Stimulated activated CD4-positive, alpha-beta T cell treated with anti-CD3 and anti-CD28 coated beads, Interleukin-4, amount 100 ng/mL, for 24 hours (primary cell): ENCODE measurements at regions not wholly inside any gene's neighbourhood (a gene's known extent, or its start where the extent isn't known, plus 50 kb on each side); places are given as distances from the start of the nearest gene placed in this dataset.

Source experiments
- DNase-seq: peaks from one replicate; pipeline ENCODE4 v3.0.0-alpha.2; 2020

DNA sequence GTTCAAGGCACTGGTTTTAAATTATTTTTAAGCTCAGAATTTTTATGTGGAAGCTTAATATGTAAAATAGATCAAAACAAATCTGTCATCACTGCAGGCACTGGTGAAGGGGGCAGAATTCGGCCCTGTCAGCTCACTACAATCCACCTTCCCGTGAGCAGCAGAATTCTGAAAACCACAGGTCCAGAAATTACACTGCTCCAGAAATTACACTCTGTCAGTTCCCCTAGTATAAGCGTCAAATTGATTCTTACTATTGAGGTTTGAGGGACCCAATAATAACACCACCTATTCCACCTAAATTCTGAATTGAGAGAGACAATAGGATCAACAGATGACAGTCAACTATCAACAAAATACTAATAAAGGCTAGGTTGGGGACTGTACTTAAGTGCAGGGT lies 245.5 kb downstream of the PHLDA1 start:
- DNase-seq: no peak

DNA sequence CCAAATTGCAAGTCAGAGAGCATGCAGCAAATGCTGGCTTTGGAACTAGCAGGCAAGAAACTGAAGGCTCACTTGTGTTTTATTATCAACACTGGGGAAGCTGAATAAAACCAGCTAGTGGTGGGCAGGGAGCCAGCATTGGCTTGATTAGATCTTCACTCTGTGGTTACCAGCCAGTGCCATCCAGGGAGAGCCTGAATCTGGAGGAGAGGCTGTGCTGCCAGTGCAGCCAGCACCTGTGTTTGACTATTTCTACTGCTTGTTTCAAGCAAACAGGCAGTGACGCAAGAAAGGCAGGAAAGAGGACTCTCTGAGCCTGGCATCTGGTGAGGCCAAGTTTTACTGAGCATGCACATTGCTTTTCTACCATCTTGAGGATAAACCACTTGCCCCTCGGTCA lies 247.0 kb downstream of the PHLDA1 start:
- DNase-seq: no peak

- no peak for DNase-seq
These were observed 248.3 kb downstream of the PHLDA1 start for GRCh38 chr12:75783093-75783877.

DNA sequence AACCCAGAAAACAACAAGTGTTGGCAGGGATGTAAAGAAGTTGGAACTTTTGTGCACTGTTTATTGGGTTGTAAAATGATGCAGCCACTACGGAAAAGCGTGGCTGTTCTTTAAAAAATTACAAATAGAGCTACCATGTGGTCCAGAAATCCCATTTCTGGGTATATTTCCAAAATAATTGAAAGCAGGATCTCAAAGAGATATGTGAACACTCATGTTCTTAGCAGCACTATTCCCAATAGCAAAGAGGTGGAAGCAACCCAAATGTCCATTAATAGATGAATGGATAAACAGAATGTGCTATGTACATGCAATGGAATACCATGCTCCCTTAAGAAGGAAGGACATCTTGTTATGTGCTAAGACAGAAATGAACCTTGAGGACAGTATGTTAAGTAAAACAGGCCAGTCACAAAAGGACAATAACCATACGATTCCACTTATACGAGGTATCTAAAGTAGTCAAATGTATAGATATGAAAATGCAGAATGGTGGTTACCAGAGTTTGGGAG lies 249.5 kb downstream of the PHLDA1 start:
- DNase-seq: no peak

- DNase-seq: peak; percentile 29
These were observed 250.0 kb downstream of the PHLDA1 start for GRCh38 chr12:75781532-75782046.

GRCh38 chr12:75779891-75780496 lies 251.6 kb downstream of the PHLDA1 start:
- DNase-seq: no peak

GRCh38 chr12:75774261-75775052 lies 257.1 kb downstream of the PHLDA1 start:
- DNase-seq: no peak

DNA sequence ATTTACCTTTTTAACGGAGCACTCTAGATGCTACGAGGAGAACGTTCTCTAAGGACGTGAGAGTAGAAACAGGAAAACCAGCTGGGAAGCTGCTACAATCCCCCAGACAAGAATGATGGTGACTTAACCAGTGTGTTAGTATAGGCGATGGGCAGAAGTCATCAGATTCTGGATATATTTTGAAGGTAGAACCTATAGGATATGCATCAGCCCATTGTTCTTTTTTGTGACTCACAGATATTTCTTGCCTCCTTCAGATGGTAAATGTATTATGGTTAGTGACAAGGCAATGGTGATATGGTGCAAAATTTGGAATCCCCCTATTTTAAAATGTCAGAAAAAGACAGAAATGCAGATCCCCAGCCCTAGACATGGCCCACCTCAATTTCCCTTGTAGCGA lies 258.2 kb downstream of the PHLDA1 start:
- no peak for DNase-seq

DNA sequence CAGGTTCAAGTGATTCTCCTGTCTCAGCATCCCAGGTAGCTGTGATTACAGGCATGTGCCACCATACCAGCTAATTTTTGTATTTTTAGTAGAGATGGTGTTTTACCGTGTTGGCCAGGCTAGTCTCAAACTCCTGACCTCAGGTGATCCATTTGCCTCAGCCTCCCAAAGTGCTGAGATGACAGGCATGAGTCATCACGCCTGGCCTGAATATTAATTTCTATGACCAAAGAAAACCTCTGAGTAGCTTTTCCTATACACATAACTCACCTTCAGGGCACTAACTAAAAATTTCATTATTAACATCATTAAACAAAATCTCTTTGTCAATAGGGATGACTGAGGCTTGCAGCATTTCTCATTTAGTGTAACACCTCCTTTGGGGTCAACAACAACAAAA lies 259.6 kb upstream of the KRR1 start:
- no peak for DNase-seq

- no peak for DNase-seq
These were observed 256.5 kb upstream of the KRR1 start for GRCh38 chr12:75767957-75768356.

DNA sequence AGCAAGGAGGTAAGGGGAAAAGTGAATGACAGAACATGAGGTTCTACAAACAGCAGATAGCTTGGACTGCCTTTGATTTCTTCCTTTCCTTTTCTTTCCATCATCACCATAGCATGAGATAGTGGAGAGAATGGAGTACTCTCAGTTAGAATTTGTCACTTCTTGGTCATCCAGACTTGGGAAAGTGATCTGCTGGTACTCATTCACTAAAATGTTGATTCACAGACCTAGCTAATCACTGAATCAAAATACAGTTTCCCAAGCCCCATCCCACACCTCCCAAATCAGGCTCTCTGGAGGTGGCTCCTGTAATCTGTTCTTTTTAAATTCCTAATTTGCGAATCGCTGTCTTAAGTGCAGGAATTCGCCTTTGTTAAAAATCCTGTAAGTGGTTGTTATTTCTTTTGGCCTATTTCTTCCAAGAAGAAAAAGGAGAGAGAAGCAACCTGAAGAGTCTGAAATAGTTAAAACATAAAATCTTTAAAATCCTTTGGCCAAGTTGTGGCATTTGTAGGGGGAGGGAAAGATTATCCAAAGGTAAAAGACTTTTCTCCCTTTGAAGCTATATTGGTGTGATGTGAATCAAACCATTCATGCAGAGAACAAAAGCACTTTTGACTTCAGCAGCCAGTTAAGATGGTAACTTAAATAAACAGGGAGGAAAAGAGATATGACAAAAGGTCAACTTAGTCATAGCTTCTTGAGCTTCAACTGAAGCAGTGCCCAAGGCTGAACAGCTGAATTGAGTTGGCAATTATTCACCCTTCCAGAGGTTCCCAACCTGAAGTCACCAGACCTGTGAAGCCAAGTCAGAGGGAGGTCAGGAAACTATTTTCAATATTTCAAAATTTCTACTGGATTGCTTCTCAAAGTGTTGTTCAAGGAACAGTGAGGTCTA lies 255.1 kb upstream of the KRR1 start:
- no peak for DNase-seq

- DNase-seq: no peak
These were observed 254.0 kb upstream of the KRR1 start for GRCh38 chr12:75765170-75766059.

- no peak for DNase-seq
These were observed 252.9 kb upstream of the KRR1 start for GRCh38 chr12:75764091-75764841.

GRCh38 chr12:75760573-75761294 lies 249.3 kb upstream of the KRR1 start:
- DNase-seq: no peak

- no peak for DNase-seq
These were observed 248.6 kb upstream of the KRR1 start for GRCh38 chr12:75759842-75760572.

GRCh38 chr12:75759196-75759595 lies 247.8 kb upstream of the KRR1 start:
- no peak for DNase-seq

GRCh38 chr12:75756771-75757170 lies 245.4 kb upstream of the KRR1 start:
- no peak for DNase-seq

DNA sequence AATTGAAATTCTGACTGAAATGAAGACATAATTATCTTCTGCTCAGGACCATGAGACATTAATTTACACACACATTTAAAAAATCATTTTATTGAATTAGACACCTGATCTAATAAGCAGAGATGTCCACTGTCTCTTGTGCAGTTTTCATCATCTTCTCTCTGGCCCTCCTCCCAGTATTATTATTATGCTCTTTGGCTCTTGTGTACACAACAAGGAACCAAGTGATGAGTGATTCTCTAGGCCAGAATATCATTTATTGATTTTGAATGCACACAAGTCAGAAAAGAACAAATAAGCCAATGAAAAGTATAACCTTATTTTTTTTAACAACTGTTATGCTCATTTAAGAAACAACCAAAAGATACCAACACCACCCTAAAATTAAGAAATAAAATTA lies 244.7 kb upstream of the KRR1 start:
- DNase-seq: no peak

DNA sequence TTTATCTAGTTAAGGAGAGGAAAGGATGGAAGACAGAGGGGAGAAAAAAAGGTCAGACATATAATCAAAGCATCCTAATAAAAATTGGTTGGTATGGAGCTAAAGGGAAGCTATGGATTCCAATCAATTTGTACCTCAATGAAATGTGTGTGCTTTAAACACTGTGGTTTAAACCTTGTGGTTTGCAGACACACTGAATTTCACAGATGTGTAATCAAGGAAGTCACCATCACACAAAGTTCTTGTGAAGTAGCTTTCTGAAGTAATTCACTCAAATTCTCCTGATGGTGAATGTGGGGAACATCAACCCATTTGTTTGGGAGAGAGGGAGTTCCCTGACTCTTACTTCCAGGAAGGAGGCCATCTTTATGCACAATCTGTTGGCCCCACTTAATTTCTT lies 243.3 kb upstream of the KRR1 start:
- no peak for DNase-seq
